HPDE6-E6E7 (cell line): ENCODE measurements at regions not wholly inside any gene's neighbourhood (a gene's known extent, or its start where the extent isn't known, plus 50 kb on each side); places are given as distances from the start of the nearest gene placed in this dataset.

Experiments used
- DNase-seq: peaks from one replicate; pipeline ENCODE4 v3.0.0; 2011; ENCODE audit warnings: missing footprints; ENCODE audit errors: extremely low spot score

GRCh38 chr3:69535613-69536012 is 149.7 kb upstream of the FRMD4B start:
- no peak for DNase-seq

- no peak for DNase-seq
Measured at GRCh38 chr3:69532547-69533224, 146.8 kb upstream of the FRMD4B start.

- DNase-seq: no peak
Measured at GRCh38 chr3:69531576-69532546, 146.0 kb upstream of the FRMD4B start.

- no peak for DNase-seq
Measured at GRCh38 chr3:69530554-69530953, 144.7 kb upstream of the FRMD4B start.

GRCh38 chr3:69527498-69527897 is 141.6 kb upstream of the FRMD4B start:
- no peak for DNase-seq

- DNase-seq: no peak
Measured at GRCh38 chr3:69524816-69525215, 138.9 kb upstream of the FRMD4B start.

- DNase-seq: no peak
Measured at GRCh38 chr3:69521286-69521685, 135.4 kb upstream of the FRMD4B start.

- DNase-seq: no peak
Measured at GRCh38 chr3:69511361-69511760, 125.5 kb upstream of the FRMD4B start.

GRCh38 chr3:69510481-69511030 is 124.7 kb upstream of the FRMD4B start:
- DNase-seq: no peak

- no peak for DNase-seq
Measured at GRCh38 chr3:69509288-69509687, 123.4 kb upstream of the FRMD4B start.

- DNase-seq: no peak
Measured at GRCh38 chr3:69505770-69506407, 120.0 kb upstream of the FRMD4B start.

- DNase-seq: no peak
Measured at GRCh38 chr3:69504232-69504631, 118.3 kb upstream of the FRMD4B start.

- no peak for DNase-seq
Measured at GRCh38 chr3:69500604-69501003, 114.7 kb upstream of the FRMD4B start.

GRCh38 chr3:69499899-69500421 is 114.1 kb upstream of the FRMD4B start:
- DNase-seq: no peak

GRCh38 chr3:69499422-69499821 is 113.5 kb upstream of the FRMD4B start:
- no peak for DNase-seq

GRCh38 chr3:69496856-69497255 is 111.0 kb upstream of the FRMD4B start:
- DNase-seq: no peak

GRCh38 chr3:69494185-69494584 is 108.3 kb upstream of the FRMD4B start:
- DNase-seq: no peak

- no peak for DNase-seq
Measured at GRCh38 chr3:69493157-69493556, 107.3 kb upstream of the FRMD4B start.

- no peak for DNase-seq
Measured at GRCh38 chr3:69491975-69492374, 106.1 kb upstream of the FRMD4B start.

GRCh38 chr3:69490971-69491370 is 105.1 kb upstream of the FRMD4B start:
- DNase-seq: no peak

- no peak for DNase-seq
Measured at GRCh38 chr3:69490235-69490634, 104.3 kb upstream of the FRMD4B start.

- DNase-seq: no peak
Measured at GRCh38 chr3:69488026-69488425, 102.1 kb upstream of the FRMD4B start.
